ENCODE measurements at regions not wholly inside any gene's neighbourhood (a gene's known extent, or its start where the extent isn't known, plus 50 kb on each side); places are given as distances from the start of the nearest gene placed in this dataset.

DNA sequence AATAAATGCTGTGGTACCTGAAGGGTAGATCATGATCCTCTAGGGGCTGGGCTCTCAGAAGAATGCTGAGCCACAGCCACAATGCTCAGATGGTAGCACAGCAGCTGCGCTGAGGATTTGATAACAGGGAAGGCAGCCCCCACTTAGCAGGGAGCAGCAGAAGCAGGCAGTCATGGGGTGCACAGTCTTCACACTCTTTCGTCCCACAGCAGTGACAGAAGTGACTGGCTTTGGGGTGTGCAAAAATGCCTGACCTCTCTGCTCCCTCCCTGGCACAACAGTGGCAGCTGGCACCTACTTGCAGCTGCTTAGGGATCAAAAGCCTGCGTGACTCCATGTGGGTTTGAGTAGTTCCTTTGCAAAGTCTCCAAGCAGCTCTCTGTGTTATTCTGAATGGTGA is 1349.8 kb upstream of the RAG2 start (continued):
- TF ChIP-seq, protein P1, sequence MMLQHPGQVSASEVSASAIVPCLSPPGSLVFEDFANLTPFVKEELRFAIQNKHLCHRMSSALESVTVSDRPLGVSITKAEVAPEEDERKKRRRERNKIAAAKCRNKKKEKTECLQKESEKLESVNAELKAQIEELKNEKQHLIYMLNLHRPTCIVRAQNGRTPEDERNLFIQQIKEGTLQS (IDR thresholded peaks at IDR 0.05) = no peak
- TF ChIP-seq POLR2A (IDR thresholded peaks at IDR 0.05; ENCODE audit: borderline replicate concordance, extremely low read depth, insufficient read depth, insufficient read length) (no peak), SIN3A (IDR thresholded peaks at IDR 0.05; ENCODE audit: low read depth) (no peak), ELF1 (IDR thresholded peaks at IDR 0.05; ENCODE audit: borderline replicate concordance, low read depth) (no peak), EZH2phosphoT487 (IDR thresholded peaks at IDR 0.05; ENCODE audit: borderline replicate concordance) (no peak), POLR2AphosphoS5 (IDR thresholded peaks at IDR 0.05; ENCODE audit: low read depth, low read length) (no peak)
- TF ChIP-seq, protein P2, sequence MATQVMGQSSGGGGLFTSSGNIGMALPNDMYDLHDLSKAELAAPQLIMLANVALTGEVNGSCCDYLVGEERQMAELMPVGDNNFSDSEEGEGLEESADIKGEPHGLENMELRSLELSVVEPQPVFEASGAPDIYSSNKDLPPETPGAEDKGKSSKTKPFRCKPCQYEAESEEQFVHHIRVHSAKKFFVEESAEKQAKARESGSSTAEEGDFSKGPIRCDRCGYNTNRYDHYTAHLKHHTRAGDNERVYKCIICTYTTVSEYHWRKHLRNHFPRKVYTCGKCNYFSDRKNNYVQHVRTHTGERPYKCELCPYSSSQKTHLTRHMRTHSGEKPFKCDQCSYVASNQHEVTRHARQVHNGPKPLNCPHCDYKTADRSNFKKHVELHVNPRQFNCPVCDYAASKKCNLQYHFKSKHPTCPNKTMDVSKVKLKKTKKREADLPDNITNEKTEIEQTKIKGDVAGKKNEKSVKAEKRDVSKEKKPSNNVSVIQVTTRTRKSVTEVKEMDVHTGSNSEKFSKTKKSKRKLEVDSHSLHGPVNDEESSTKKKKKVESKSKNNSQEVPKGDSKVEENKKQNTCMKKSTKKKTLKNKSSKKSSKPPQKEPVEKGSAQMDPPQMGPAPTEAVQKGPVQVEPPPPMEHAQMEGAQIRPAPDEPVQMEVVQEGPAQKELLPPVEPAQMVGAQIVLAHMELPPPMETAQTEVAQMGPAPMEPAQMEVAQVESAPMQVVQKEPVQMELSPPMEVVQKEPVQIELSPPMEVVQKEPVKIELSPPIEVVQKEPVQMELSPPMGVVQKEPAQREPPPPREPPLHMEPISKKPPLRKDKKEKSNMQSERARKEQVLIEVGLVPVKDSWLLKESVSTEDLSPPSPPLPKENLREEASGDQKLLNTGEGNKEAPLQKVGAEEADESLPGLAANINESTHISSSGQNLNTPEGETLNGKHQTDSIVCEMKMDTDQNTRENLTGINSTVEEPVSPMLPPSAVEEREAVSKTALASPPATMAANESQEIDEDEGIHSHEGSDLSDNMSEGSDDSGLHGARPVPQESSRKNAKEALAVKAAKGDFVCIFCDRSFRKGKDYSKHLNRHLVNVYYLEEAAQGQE (IDR thresholded peaks at IDR 0.05; ENCODE audit: low read depth) = no peak

DNA sequence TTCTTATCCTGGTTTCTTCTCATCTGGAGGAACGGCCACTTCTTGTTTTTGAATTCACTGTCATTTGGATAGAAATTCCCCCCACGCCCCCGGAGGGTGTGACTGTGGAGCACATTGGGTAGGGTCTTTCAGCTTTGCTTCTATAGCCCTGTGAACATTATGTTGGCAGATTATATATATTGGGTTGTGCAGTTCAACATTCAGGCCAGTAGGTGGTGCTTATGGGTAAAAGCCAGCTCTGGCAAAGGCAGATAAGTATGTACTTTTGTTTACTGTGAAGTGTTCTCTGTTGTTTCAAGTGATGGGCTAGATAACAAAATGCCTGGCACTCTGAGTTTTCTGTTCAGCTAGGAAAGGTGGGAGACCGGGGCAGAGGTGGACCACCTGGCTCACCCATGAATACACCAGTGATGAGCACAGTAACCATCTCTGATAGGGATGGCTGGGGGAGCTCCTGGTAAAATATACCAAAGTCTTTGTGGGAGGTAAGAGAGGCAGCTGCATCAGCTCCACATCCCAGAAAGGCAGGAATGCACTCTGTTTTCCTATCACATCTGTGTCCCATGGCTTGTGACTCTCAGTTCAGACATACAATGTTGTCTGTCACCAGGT is 1348.2 kb upstream of the RAG2 start:
- H3K27me3 ChIP-seq (ENCODE audit: insufficient read depth, low read length) = no peaks in the 10 kb centered on the region
- H3K4me2 ChIP-seq (ENCODE audit: low read length) = no peak overlapping the region
- no TSS peak for BruUV-seq (replicated peaks)
- TF ChIP-seq, protein P3, sequence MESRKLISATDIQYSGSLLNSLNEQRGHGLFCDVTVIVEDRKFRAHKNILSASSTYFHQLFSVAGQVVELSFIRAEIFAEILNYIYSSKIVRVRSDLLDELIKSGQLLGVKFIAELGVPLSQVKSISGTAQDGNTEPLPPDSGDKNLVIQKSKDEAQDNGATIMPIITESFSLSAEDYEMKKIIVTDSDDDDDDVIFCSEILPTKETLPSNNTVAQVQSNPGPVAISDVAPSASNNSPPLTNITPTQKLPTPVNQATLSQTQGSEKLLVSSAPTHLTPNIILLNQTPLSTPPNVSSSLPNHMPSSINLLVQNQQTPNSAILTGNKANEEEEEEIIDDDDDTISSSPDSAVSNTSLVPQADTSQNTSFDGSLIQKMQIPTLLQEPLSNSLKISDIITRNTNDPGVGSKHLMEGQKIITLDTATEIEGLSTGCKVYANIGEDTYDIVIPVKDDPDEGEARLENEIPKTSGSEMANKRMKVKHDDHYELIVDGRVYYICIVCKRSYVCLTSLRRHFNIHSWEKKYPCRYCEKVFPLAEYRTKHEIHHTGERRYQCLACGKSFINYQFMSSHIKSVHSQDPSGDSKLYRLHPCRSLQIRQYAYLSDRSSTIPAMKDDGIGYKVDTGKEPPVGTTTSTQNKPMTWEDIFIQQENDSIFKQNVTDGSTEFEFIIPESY (IDR thresholded peaks at IDR 0.05; ENCODE audit: extremely low read depth, insufficient replicate concordance, low read length) = no peak
- TF ChIP-seq, protein P4, sequence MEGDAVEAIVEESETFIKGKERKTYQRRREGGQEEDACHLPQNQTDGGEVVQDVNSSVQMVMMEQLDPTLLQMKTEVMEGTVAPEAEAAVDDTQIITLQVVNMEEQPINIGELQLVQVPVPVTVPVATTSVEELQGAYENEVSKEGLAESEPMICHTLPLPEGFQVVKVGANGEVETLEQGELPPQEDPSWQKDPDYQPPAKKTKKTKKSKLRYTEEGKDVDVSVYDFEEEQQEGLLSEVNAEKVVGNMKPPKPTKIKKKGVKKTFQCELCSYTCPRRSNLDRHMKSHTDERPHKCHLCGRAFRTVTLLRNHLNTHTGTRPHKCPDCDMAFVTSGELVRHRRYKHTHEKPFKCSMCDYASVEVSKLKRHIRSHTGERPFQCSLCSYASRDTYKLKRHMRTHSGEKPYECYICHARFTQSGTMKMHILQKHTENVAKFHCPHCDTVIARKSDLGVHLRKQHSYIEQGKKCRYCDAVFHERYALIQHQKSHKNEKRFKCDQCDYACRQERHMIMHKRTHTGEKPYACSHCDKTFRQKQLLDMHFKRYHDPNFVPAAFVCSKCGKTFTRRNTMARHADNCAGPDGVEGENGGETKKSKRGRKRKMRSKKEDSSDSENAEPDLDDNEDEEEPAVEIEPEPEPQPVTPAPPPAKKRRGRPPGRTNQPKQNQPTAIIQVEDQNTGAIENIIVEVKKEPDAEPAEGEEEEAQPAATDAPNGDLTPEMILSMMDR (IDR thresholded peaks at IDR 0.05 in 2 of 3, conservative IDR thresholded peaks at IDR 0.05 in 1 of 3; ENCODE audit: borderline replicate concordance in 1 of 3, insufficient read depth in 1 of 3, low read depth in 2 of 3, low read length in 2 of 3) = peak in 2 of 3 experiments; percentile 55 to 60; a peak in 4 of 6 replicates
- peak; percentile 24; the same call in 1 of the 2 replicates for TF ChIP-seq RAD21 (IDR thresholded peaks at IDR 0.05; ENCODE audit: low read depth)
- no peaks in the 10 kb centered on the region for H3K9me2 ChIP-seq (ENCODE audit: insufficient read depth)
- H3K4me1 ChIP-seq (ENCODE audit: control insufficient read depth in 1 of 2, insufficient read depth in 2 of 2, low read length in 2 of 2) = no peaks in the 10 kb centered on the region
- H3K9ac ChIP-seq (ENCODE audit: low read length) = no peak overlapping the region
- ChIA-PET RAD21 (ENCODE audit: low non-redundant PET in 1 of 2, low total read pairs in 2 of 2, uncharacterized antibody in 2 of 2, unreplicated experiment in 2 of 2) (no interaction called here), CTCF (no interaction called here), POLR2A (no interaction called here)
- H2AFZ ChIP-seq (ENCODE audit: low read depth, low read length, poor library complexity, severe bottlenecking) = no peak overlapping the region
- H3K4me3 ChIP-seq (replicated peaks in 1 of 2; ENCODE audit: low read depth in 1 of 2, low read length in 2 of 2) = no peak overlapping the region
- intact Hi-C loops (cut with micrococcal nuclease) = loop anchor here (5.0 kb wide), 1 partner anchor 846 kb away; no protein-coding TSS in a partner anchor
- no peaks in the 10 kb centered on the region for H3K36me3 ChIP-seq (ENCODE audit: control insufficient read depth in 1 of 2, insufficient read depth in 2 of 2, low read length in 2 of 2)
- ATAC-seq (no peak), DNase-seq (ENCODE audit: low read depth, low spot score) (no peak)
- H3K79me2 ChIP-seq (ENCODE audit: insufficient read depth, low read length) = no peaks in the 10 kb centered on the region
- H3K9me3 ChIP-seq (ENCODE audit: control insufficient read depth in 1 of 2, insufficient read depth in 1 of 2, low read depth in 1 of 2, low read length in 2 of 2) = peaks cover 3 to 9% of the 10 kb centered on the region in 2 experiments; a peak in 2 of 4 replicates
- no peaks in the 10 kb centered on the region for H4K20me1 ChIP-seq (ENCODE audit: insufficient read depth)
- H3K27ac ChIP-seq (ENCODE audit: low read depth, low read length) = no peak overlapping the region
